Fibroblast of lung (primary cell): ENCODE measurements at regions not wholly inside any gene's neighbourhood (a gene's known extent, or its start where the extent isn't known, plus 50 kb on each side); places are given as distances from the start of the nearest gene placed in this dataset.

Source experiments
- EZH2 ChIP-seq: IDR thresholded peaks from 2 replicates; pipeline ENCODE4 v1.5.1; 2012; ENCODE audit warnings: low read length, control low read depth, mild to moderate bottlenecking; ENCODE audit errors: missing control alignments
- TF ChIP-seq, protein P1 (sequence below), 2 donors: IDR thresholded peaks in 1 of 2; conservative IDR thresholded peaks in 1 of 2; 1 replicate in 1 of 2; 2 replicates in 1 of 2; pipeline ENCODE4 v1.5.1; 2011 to 2012; ENCODE audit warnings: low read length in 2 of 2, control low read depth in 1 of 2, inconsistent platforms in 1 of 2, low read depth in 1 of 2, mild to moderate bottlenecking in 1 of 2

DNA sequence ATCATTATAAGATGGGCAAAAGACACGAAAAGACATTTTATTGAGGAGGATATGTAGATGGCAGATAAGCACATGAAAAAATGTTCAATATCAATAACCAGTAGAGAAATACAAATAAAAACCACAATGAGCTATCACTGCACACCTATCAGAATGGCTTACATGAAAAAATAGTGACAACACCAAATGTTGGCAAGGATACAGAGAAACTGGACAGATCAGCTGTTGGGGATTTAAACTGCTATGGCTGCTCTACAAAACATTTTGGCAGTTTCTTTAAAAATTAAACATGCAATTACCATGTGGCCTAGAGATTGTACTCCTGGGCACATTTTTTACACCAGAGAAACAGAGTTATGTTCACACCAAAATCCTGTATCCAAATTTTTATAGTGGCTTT is 172.7 kb upstream of the TENT5A start:
- no peak for TF ChIP-seq EZH2
- TF ChIP-seq, protein P1, sequence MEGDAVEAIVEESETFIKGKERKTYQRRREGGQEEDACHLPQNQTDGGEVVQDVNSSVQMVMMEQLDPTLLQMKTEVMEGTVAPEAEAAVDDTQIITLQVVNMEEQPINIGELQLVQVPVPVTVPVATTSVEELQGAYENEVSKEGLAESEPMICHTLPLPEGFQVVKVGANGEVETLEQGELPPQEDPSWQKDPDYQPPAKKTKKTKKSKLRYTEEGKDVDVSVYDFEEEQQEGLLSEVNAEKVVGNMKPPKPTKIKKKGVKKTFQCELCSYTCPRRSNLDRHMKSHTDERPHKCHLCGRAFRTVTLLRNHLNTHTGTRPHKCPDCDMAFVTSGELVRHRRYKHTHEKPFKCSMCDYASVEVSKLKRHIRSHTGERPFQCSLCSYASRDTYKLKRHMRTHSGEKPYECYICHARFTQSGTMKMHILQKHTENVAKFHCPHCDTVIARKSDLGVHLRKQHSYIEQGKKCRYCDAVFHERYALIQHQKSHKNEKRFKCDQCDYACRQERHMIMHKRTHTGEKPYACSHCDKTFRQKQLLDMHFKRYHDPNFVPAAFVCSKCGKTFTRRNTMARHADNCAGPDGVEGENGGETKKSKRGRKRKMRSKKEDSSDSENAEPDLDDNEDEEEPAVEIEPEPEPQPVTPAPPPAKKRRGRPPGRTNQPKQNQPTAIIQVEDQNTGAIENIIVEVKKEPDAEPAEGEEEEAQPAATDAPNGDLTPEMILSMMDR (conservative IDR thresholded peaks at IDR 0.05 in 1 of 2, IDR thresholded peaks at IDR 0.05 in 1 of 2; ENCODE audit: low read depth in 1 of 2, low read length in 2 of 2): no peak
